GM23248 (cell line): ENCODE measurements at regions not wholly inside any gene's neighbourhood (a gene's known extent, or its start where the extent isn't known, plus 50 kb on each side); places are given as distances from the start of the nearest gene placed in this dataset.
"Not testable (repeated sequence)": the region's sequence is repeated elsewhere in the genome, so short reads cannot be mapped to it uniquely, and the experiment has no call there.

Source experiments
- DNase-seq: peaks from one replicate; pipeline ENCODE4 v3.0.0-alpha.2; 2015
- H2AFZ ChIP-seq: fragments of 200-600 bp; sonication (generic); 2 replicates; pipeline ENCODE4 v1.6.1; 2016; ENCODE audit warnings: antibody characterized with exemption
- H3F3A ChIP-seq: fragments of 200-600 bp; sonication (generic); 2 replicates; pipeline ENCODE4 v1.6.1; 2016; ENCODE audit warnings: mild to moderate bottlenecking, antibody characterized with exemption, mixed run types; ENCODE audit not compliant: insufficient read depth
- H3K27ac ChIP-seq: fragments of 200-600 bp; sonication (generic); 2 replicates; pipeline ENCODE4 v1.5.1; 2016; ENCODE audit warnings: mild to moderate bottlenecking
- H3K27me3 ChIP-seq: fragments of 200-600 bp; sonication (generic); replicated peaks from 2 replicates; pipeline ENCODE4 v1.6.1; 2016; ENCODE audit warnings: mild to moderate bottlenecking; ENCODE audit not compliant: insufficient read depth
- H3K36me3 ChIP-seq: fragments of 200-600 bp; sonication (generic); 2 replicates; pipeline ENCODE4 v1.6.1; 2016; ENCODE audit warnings: low read depth, mild to moderate bottlenecking
- H3K4me1 ChIP-seq: fragments of 200-600 bp; sonication (generic); 2 replicates; pipeline ENCODE4 v1.6.1; 2016; ENCODE audit warnings: mild to moderate bottlenecking; ENCODE audit not compliant: insufficient read depth
- H3K4me2 ChIP-seq: fragments of 200-600 bp; sonication (generic); one replicate; pipeline ENCODE4 v1.6.1; 2016; ENCODE audit warnings: mild to moderate bottlenecking; ENCODE audit not compliant: unreplicated experiment
- H3K4me3 ChIP-seq: fragments of 200-600 bp; sonication (generic); 2 replicates; pipeline ENCODE4 v1.5.1; 2016; ENCODE audit warnings: mild to moderate bottlenecking
- H3K79me2 ChIP-seq: fragments of 200-600 bp; sonication (generic); 2 replicates; pipeline ENCODE4 v1.6.1; 2016; ENCODE audit warnings: mild to moderate bottlenecking; ENCODE audit not compliant: insufficient read depth
- H3K9ac ChIP-seq: fragments of 200-600 bp; sonication (generic); 2 replicates; pipeline ENCODE4 v1.6.1; 2016; ENCODE audit warnings: mild to moderate bottlenecking
- H3K9me2 ChIP-seq: fragments of 200-600 bp; sonication (generic); 2 replicates; pipeline ENCODE4 v1.6.1; 2016; ENCODE audit warnings: mixed run types, mild to moderate bottlenecking, moderate library complexity; ENCODE audit not compliant: insufficient read depth
- H3K9me3 ChIP-seq: fragments of 200-600 bp; sonication (generic); one replicate; pipeline ENCODE4 v1.6.1; 2017; ENCODE audit warnings: low read depth
- H4K20me1 ChIP-seq: fragments of 200-600 bp; sonication (generic); 2 replicates; pipeline ENCODE4 v1.6.0; 2016; ENCODE audit not compliant: insufficient read depth
- EZH2 ChIP-seq: fragments of 200-600 bp; sonication (generic); IDR thresholded peaks from 2 replicates; pipeline ENCODE4 v1.6.1; 2018; ENCODE audit warnings: antibody characterized with exemption, mild to moderate bottlenecking; ENCODE audit not compliant: insufficient read depth, poor library complexity, severe bottlenecking
- EZH2phosphoT487 ChIP-seq: fragments of 200-600 bp; sonication (generic); IDR thresholded peaks from 2 replicates; pipeline ENCODE4 v1.6.1; 2018; ENCODE audit warnings: antibody characterized with exemption, moderate library complexity, mild to moderate bottlenecking, low read depth; ENCODE audit not compliant: insufficient read depth
- WGBS, 2 experiments: methylation state at CpG; one replicate each; pipeline ENCODE4 v1.1.6; 2015 to 2017; ENCODE audit warnings: low lambda C conversion rate in 2 of 2, low coverage in 1 of 2; ENCODE audit errors: missing lambda C conversion rate in 2 of 2; 5-methylcytosine and 5-hydroxymethylcytosine counted together
- in situ Hi-C: fragments of 300-500 bp; cut with MboI; formaldehyde crosslinking; loops from 2 replicates; pipeline ENCODE4 v1.15.0; 2020

GRCh38 chr6:43930440-43931154 is 160.6 kb downstream of the VEGFA start:
- Histone ChIP-seq H2AFZ (no peak overlapping the region), H3K79me2 (no peaks in the 10 kb centered on the region), H3K9me2 (no peaks in the 10 kb centered on the region), H3K9me3 (no peaks in the 10 kb centered on the region), H3K4me1 (peaks cover 19% of the 10 kb centered on the region), H3F3A (no peaks in the 10 kb centered on the region), H3K4me2 (no peak overlapping the region), H3K27ac (no peak overlapping the region), H3K9ac (no peak overlapping the region), H3K4me3 (no peak overlapping the region), H3K36me3 (no peaks in the 10 kb centered on the region), H4K20me1 (no peaks in the 10 kb centered on the region), H3K27me3 (no peaks in the 10 kb centered on the region)
- in situ Hi-C loops: no loop called here
- TF ChIP-seq EZH2: no peak
- no peak for TF ChIP-seq EZH2phosphoT487
- DNase-seq: no peak
- 85 to 86% methylated on average over 8 of the region's 8 CpGs for whole genome bisulfite sequencing, 2 experiments

- Histone ChIP-seq H3K9ac (no peak overlapping the region), H3K27ac (no peak overlapping the region), H3K9me3 (no peaks in the 10 kb centered on the region), H3K9me2 (no peaks in the 10 kb centered on the region), H3K4me3 (no peak overlapping the region), H3K79me2 (no peaks in the 10 kb centered on the region), H2AFZ (no peak overlapping the region), H3K36me3 (no peaks in the 10 kb centered on the region), H4K20me1 (no peaks in the 10 kb centered on the region), H3K4me2 (no peak overlapping the region), H3K4me1 (peaks cover 23% of the 10 kb centered on the region), H3K27me3 (no peaks in the 10 kb centered on the region), H3F3A (no peaks in the 10 kb centered on the region)
- 82 to 90% methylated on average over 5 of the region's 5 CpGs for WGBS, 2 experiments
- in situ Hi-C loops: no loop called here
- DNase-seq: no peak
- no peak for TF ChIP-seq EZH2
- TF ChIP-seq EZH2phosphoT487: no peak
These were observed 159.5 kb downstream of the VEGFA start for GRCh38 chr6:43929511-43929910.

- in situ Hi-C loops: no loop called here
- Histone ChIP-seq H3F3A (peaks cover 4% of the 10 kb centered on the region; the same call in 1 of the 2 replicates), H3K4me2 (no peak overlapping the region), H2AFZ (0 out of 2 replicates have a peak overlapping the region, but pooled peaks have one; percentile 24), H3K27me3 (no peaks in the 10 kb centered on the region), H3K9me3 (no peaks in the 10 kb centered on the region), H3K36me3 (no peaks in the 10 kb centered on the region), H3K4me1 (peaks cover 36% of the 10 kb centered on the region), H4K20me1 (no peaks in the 10 kb centered on the region), H3K9me2 (no peaks in the 10 kb centered on the region), H3K27ac (peak overlapping the region; percentile 71; the same call in 1 of the 2 replicates), H3K9ac (no peak overlapping the region), H3K4me3 (no peak overlapping the region), H3K79me2 (no peaks in the 10 kb centered on the region)
- WGBS, 2 experiments: 82 to 84% methylated on average over 4 of the region's 4 CpGs
- no peak for DNase-seq
- TF ChIP-seq EZH2phosphoT487: no peak
- no peak for TF ChIP-seq EZH2
These were observed 157.7 kb downstream of the VEGFA start for GRCh38 chr6:43927532-43928210.

- Histone ChIP-seq H3K27ac (peak overlapping the region; percentile 71), H3K4me3 (no peak overlapping the region), H3K9me3 (no peaks in the 10 kb centered on the region), H3F3A (peaks cover 4% of the 10 kb centered on the region; the same call in 1 of the 2 replicates), H3K4me2 (peak overlapping the region; percentile 26), H3K36me3 (no peaks in the 10 kb centered on the region), H3K79me2 (no peaks in the 10 kb centered on the region), H3K27me3 (no peaks in the 10 kb centered on the region), H3K4me1 (peaks cover 36% of the 10 kb centered on the region), H2AFZ (peak overlapping the region; percentile 51; the same call in 1 of the 2 replicates), H3K9me2 (no peaks in the 10 kb centered on the region), H4K20me1 (no peaks in the 10 kb centered on the region), H3K9ac (peak overlapping the region; percentile 67)
- in situ Hi-C loops: no loop called here
- DNase-seq: peak; percentile 95
- TF ChIP-seq EZH2phosphoT487 (no peak), EZH2 (no peak)
- 54 to 56% methylated on average over 17 of the region's 17 CpGs for WGBS, 2 experiments
These were observed 156.9 kb downstream of the VEGFA start for GRCh38 chr6:43926634-43927531.

GRCh38 chr6:43925636-43926139 is 155.7 kb downstream of the VEGFA start:
- H3K9ac ChIP-seq, H3K9me2 ChIP-seq, H3K4me3 ChIP-seq, H3K79me2 ChIP-seq, H3K27ac ChIP-seq, H3K9me3 ChIP-seq, H3K4me2 ChIP-seq, H3K27me3 ChIP-seq, H3K36me3 ChIP-seq, DNase-seq, H4K20me1 ChIP-seq, in situ Hi-C loops, H3F3A ChIP-seq, H2AFZ ChIP-seq: not testable (repeated sequence)
- H3K4me1 ChIP-seq: peaks cover 36% of the 10 kb centered on the region
- 95 to 100% methylated on average over 7 of the region's 7 CpGs for WGBS, 2 experiments
